Endothelial cell of umbilical vein (primary cell): ENCODE measurements at regions not wholly inside any gene's neighbourhood (a gene's known extent, or its start where the extent isn't known, plus 50 kb on each side); places are given as distances from the start of the nearest gene placed in this dataset.

Source experiments
- BruUV-seq: library from RNA; stranded (reverse); fragments of 400-500 nt; replicated peaks from 2 replicates; lab custom pipeline; 2021; lab: Mats Ljungman, UMichigan
- CTCF ChIA-PET: fragments of 300-600, 350-600 bp; sonication (Branson Sonifier 250); formaldehyde crosslinking; loops from one replicate; lab custom pipeline; 2021; ENCODE audit warnings: antibody characterized with exemption, inconsistent platforms; lab: Charles Lee
- POLR2A ChIA-PET: fragments of 300-600, 350-600 bp; sonication (Branson Sonifier 250); formaldehyde crosslinking; loops from one replicate; lab custom pipeline; 2021; ENCODE audit warnings: antibody characterized with exemption, inconsistent platforms; lab: Charles Lee
- DNase-seq: peaks from one replicate; pipeline ENCODE4 v3.0.0-alpha.2; 2011; ENCODE audit warnings: low read depth, low spot score
- FAIRE-seq: peaks from 2 replicates; lab custom pipeline; 2011; peaks lifted over from hg19 to GRCh38; lab: Jason Lieb, UNC
- H2AFZ ChIP-seq: 2 replicates; pipeline ENCODE4 v1.6.0; 2012; ENCODE audit warnings: low read depth, low read length, control low read depth, inconsistent platforms
- H3K27ac ChIP-seq: 2 replicates; pipeline ENCODE4 v1.5.1; 2011; ENCODE audit warnings: low read depth, mild to moderate bottlenecking, control low read depth, low read length, moderate library complexity; ENCODE audit not compliant: insufficient read depth
- H3K27me3 ChIP-seq, 2 experiments: 2 replicates each; pipeline versions ENCODE4 v1.6.0 to v1.6.1; 2011; ENCODE audit warnings: low read length in 2 of 2, mixed read lengths in 1 of 2; ENCODE audit not compliant: control insufficient read depth in 2 of 2, insufficient read depth in 2 of 2
- H3K36me3 ChIP-seq, 2 experiments: 2 replicates in 1 of 2; 3 replicates in 1 of 2; pipeline ENCODE4 v1.5.1; 2011; ENCODE audit warnings: low read length in 2 of 2, mild to moderate bottlenecking in 1 of 2, moderate library complexity in 1 of 2; ENCODE audit not compliant: control insufficient read depth in 2 of 2, insufficient read depth in 2 of 2; ENCODE audit errors: extremely low read depth in 1 of 2
- H3K4me1 ChIP-seq: 3 replicates; pipeline ENCODE4 v1.5.1; 2011; ENCODE audit warnings: mild to moderate bottlenecking, low read length; ENCODE audit not compliant: control insufficient read depth, insufficient read depth; ENCODE audit errors: extremely low read depth
- H3K4me2 ChIP-seq: 2 replicates; pipeline ENCODE4 v1.6.1; 2011; ENCODE audit warnings: low read length, control low read depth, mixed read lengths; ENCODE audit not compliant: insufficient read depth
- H3K4me3 ChIP-seq, 3 experiments: fragments of 200-600 bp in 1 of 3; sonication (generic), shearing (Covaris generic) in 1 of 3; replicated peaks in 1 of 3; 2 replicates each; pipeline ENCODE4 v1.5.1; 2011 to 2016; ENCODE audit warnings: control low read depth in 3 of 3, low read length in 3 of 3, mild to moderate bottlenecking in 2 of 3, inconsistent platforms in 1 of 3, low read depth in 1 of 3, moderate library complexity in 1 of 3; ENCODE audit not compliant: insufficient read depth in 1 of 3
- H3K79me2 ChIP-seq: 2 replicates; pipeline ENCODE4 v1.6.0; 2012; ENCODE audit warnings: low read length, inconsistent platforms; ENCODE audit not compliant: control insufficient read depth, insufficient read depth
- H3K9ac ChIP-seq: replicated peaks from 2 replicates; pipeline ENCODE3; 2011; ENCODE audit warnings: low read length, control low read depth; ENCODE audit not compliant: insufficient read depth; ENCODE audit errors: extremely low read depth
- H3K9me1 ChIP-seq: replicated peaks from 3 replicates; pipeline ENCODE4 v1.6.0; 2011; ENCODE audit warnings: mild to moderate bottlenecking, low read length; ENCODE audit not compliant: control insufficient read depth, insufficient read depth; ENCODE audit errors: extremely low read depth
- H3K9me3 ChIP-seq: replicated peaks from 2 replicates; pipeline ENCODE4 v1.5.1; 2012; ENCODE audit warnings: low read length, inconsistent platforms; ENCODE audit not compliant: control insufficient read depth, insufficient read depth
- H4K20me1 ChIP-seq: replicated peaks from 2 replicates; pipeline ENCODE3; 2011; ENCODE audit warnings: mild to moderate bottlenecking, low read length; ENCODE audit not compliant: control insufficient read depth, insufficient read depth; ENCODE audit errors: extremely low read depth
- CTCF ChIP-seq, 2 donors: IDR thresholded peaks; 1 replicate in 1 of 2; 2 replicates in 1 of 2; pipeline ENCODE4 v1.5.1; 2011; ENCODE audit warnings: low read length in 2 of 2, mild to moderate bottlenecking in 2 of 2, moderate library complexity in 2 of 2, control low read depth in 1 of 2, inconsistent platforms in 1 of 2, low read depth in 1 of 2; ENCODE audit not compliant: insufficient read depth in 1 of 2; ENCODE audit errors: extremely low read depth in 1 of 2
- FOS ChIP-seq: IDR thresholded peaks from 2 replicates; pipeline ENCODE4 v1.6.1; 2011; ENCODE audit warnings: mild to moderate bottlenecking, low read length, moderate library complexity, borderline replicate concordance; ENCODE audit not compliant: insufficient read depth
- GATA2 ChIP-seq: IDR thresholded peaks from 2 replicates; pipeline ENCODE4 v1.7.0; 2011; ENCODE audit warnings: low read depth, mild to moderate bottlenecking, moderate library complexity, mixed read lengths, low read length; ENCODE audit not compliant: insufficient read length, insufficient read depth
- JUN ChIP-seq: IDR thresholded peaks from 2 replicates; pipeline ENCODE4 v1.6.1; 2011; ENCODE audit warnings: borderline replicate concordance, low read depth; ENCODE audit not compliant: insufficient read length, insufficient read depth
- POLR2AphosphoS5 ChIP-seq: IDR thresholded peaks from 2 replicates; pipeline ENCODE4 v1.6.1; 2012; ENCODE audit warnings: low read depth, mild to moderate bottlenecking, control low read depth, low read length, moderate library complexity; ENCODE audit not compliant: insufficient read depth
- dilution Hi-C: fragments of 300-500 bp; cut with MboI; formaldehyde crosslinking; loops from one replicate; pipeline ENCODE4 v1.15.0; 2019; ENCODE audit warnings: low sequenced_read_pairs; ENCODE audit not compliant: extremely low pct_ligation_motif_present
- intact Hi-C: fragments of 100-400 bp; cut with micrococcal nuclease; formaldehyde crosslinking; loops from one replicate; pipeline ENCODE4 v1.10.0; 2022
- TF ChIP-seq, protein P1 (sequence below): IDR thresholded peaks from 2 replicates; pipeline ENCODE4 v1.6.1; 2011; ENCODE audit not compliant: insufficient read depth, insufficient read length

DNA sequence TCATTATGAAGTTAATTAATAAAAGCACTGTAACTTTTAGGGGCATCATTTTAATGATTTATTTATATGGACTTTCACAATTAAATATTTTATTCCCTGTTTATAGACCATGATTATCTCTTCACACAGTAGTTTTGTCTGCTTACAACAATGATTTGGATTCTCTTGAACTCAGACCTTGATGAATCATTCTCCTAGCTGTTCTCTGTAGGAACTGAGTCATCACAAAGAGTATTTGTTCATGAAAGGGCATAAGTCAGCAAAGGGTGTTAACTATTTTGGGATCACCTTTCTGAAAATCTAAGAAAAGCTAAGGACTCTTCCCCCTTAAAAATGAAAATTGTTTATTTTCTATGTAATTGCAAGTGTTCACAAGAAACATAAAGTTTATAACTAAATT lies 461.1 kb upstream of the UBE2E3 start:
- dilution Hi-C loops (no loop called here), intact Hi-C loops (no loop called here)
- POLR2A ChIA-PET = no interaction called here
- Histone ChIP-seq H2AFZ (no peak overlapping the region), H3K79me2 (no peaks in the 10 kb centered on the region), H3K27me3 (no peaks in the 10 kb centered on the region), H3K4me3 (no peak overlapping the region), H3K36me3 (no peaks in the 10 kb centered on the region), H3K9me3 (no peaks in the 10 kb centered on the region), H3K9ac (no peak overlapping the region), H4K20me1 (no peaks in the 10 kb centered on the region), H3K27ac (no peak overlapping the region), H3K9me1 (no peaks in the 10 kb centered on the region), H3K4me1 (peaks cover 36% of the 10 kb centered on the region), H3K4me2 (peak overlapping the region; percentile 53)
- no peak for TF ChIP-seq GATA2
- TF ChIP-seq CTCF (IDR thresholded peaks at IDR 0.05; ENCODE audit: extremely low read depth in 1 of 2, insufficient read depth in 1 of 2, low read depth in 1 of 2, low read length in 2 of 2) = no peak
- TF ChIP-seq, protein P1, sequence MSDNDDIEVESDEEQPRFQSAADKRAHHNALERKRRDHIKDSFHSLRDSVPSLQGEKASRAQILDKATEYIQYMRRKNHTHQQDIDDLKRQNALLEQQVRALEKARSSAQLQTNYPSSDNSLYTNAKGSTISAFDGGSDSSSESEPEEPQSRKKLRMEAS = no peak
- TF ChIP-seq JUN = peak; percentile 75
- no peak for TF ChIP-seq POLR2AphosphoS5
- TF ChIP-seq FOS = peak; percentile 95
- CTCF ChIA-PET = interaction anchor here (0.9 to 1.7 kb wide), 5 partner anchors 17 to 539 kb away, joined by 3 to 11 read pairs (median 3); partner anchors contain the start of gene UBE2E3
- DNase-seq (peak; percentile 66), FAIRE-seq (peak; percentile 86)
- BruUV-seq = no TSS peak
